HCT116 (cell line): ENCODE measurements at regions not wholly inside any gene's neighbourhood (a gene's known extent, or its start where the extent isn't known, plus 50 kb on each side); places are given as distances from the start of the nearest gene placed in this dataset.

Experiments used
- ATAC-seq: fragments of 200-7000 bp; cut with Tn5 transposase; 2 replicates; pipeline ENCODE4 v1.9.1; 2020; ENCODE audit warnings: mild to moderate bottlenecking, moderate library complexity
- BruUV-seq: library from RNA; stranded (reverse); fragments of 400-500 nt; replicated peaks from 2 replicates; lab custom pipeline; 2021; lab: Mats Ljungman, UMichigan
- CTCF ChIA-PET: fragments of 300-600 bp; sonication (Branson Sonifier 250); formaldehyde crosslinking; loops from one replicate; lab custom pipeline; 2021; ENCODE audit warnings: antibody characterized with exemption; lab: Charles Lee
- POLR2A ChIA-PET: fragments of 300-600, 350-600 bp; sonication (Branson Sonifier 250); formaldehyde crosslinking; loops from one replicate; lab custom pipeline; 2021; ENCODE audit warnings: antibody characterized with exemption; lab: Charles Lee
- RAD21 ChIA-PET, 2 experiments: fragments of 300-600 bp; sonication (Branson Sonifier 250); formaldehyde crosslinking; loops; one replicate each; lab custom pipeline; 2023; ENCODE audit warnings: low total read pairs in 2 of 2; ENCODE audit not compliant: uncharacterized antibody in 2 of 2, unreplicated experiment in 2 of 2, low non-redundant PET in 1 of 2; lab: Charles Lee
- DNase-seq: peaks from one replicate; pipeline ENCODE4 v3.0.0-alpha.2; 2010; ENCODE audit warnings: low read depth, low spot score
- H2AFZ ChIP-seq: fragments of 200-600 bp; shearing (Covaris generic), sonication (generic); 2 replicates; pipeline ENCODE4 v1.6.1; 2017; ENCODE audit warnings: low read depth, mixed run types, mixed read lengths, antibody characterized with exemption, low read length; ENCODE audit not compliant: poor library complexity, severe bottlenecking
- H3K27ac ChIP-seq: 2 replicates; pipeline ENCODE4 v1.5.1; 2012; ENCODE audit warnings: low read depth, low read length
- H3K27me3 ChIP-seq: fragments of 200-600 bp; sonication (generic); 2 replicates; pipeline ENCODE4 v1.6.1; 2016; ENCODE audit warnings: mixed run types, low read length, mixed read lengths; ENCODE audit not compliant: insufficient read depth
- H3K36me3 ChIP-seq, 2 experiments: fragments of 200-500 bp in 1 of 2; fragments of 200-600 bp in 1 of 2; sonication (Bioruptor generic) in 1 of 2; sonication (generic) in 1 of 2; 2 replicates each; pipeline versions ENCODE4 v1.5.1 to v1.6.1; 2014 to 2016; ENCODE audit warnings: low read length in 2 of 2, inconsistent platforms in 1 of 2, mixed read lengths in 1 of 2, mixed run types in 1 of 2; ENCODE audit not compliant: insufficient read depth in 2 of 2, control insufficient read depth in 1 of 2
- H3K4me1 ChIP-seq, 2 experiments: fragments of 200-600 bp in 1 of 2; sonication (generic) in 1 of 2; 2 replicates each; pipeline versions ENCODE4 v1.5.1 to v1.6.1; 2012 to 2017; ENCODE audit warnings: low read length in 2 of 2, inconsistent platforms in 1 of 2, mild to moderate bottlenecking in 1 of 2, mixed read lengths in 1 of 2, mixed run types in 1 of 2, moderate library complexity in 1 of 2; ENCODE audit not compliant: insufficient read depth in 2 of 2, control insufficient read depth in 1 of 2
- H3K4me2 ChIP-seq: fragments of 200-600 bp; sonication (generic); 2 replicates; pipeline ENCODE4 v1.6.1; 2017; ENCODE audit warnings: mixed run types, low read length, mixed read lengths
- H3K4me3 ChIP-seq, 2 experiments: fragments of 200-600 bp in 1 of 2; sonication (generic) in 1 of 2; replicated peaks in 1 of 2; 2 replicates each; pipeline ENCODE4 v1.5.1; 2011 to 2016; ENCODE audit warnings: low read length in 2 of 2, control low read depth in 1 of 2, low read depth in 1 of 2, mild to moderate bottlenecking in 1 of 2, mixed read lengths in 1 of 2, mixed run types in 1 of 2
- H3K79me2 ChIP-seq: fragments of 200-600 bp; sonication (generic); 2 replicates; pipeline ENCODE4 v1.6.1; 2017; ENCODE audit warnings: mild to moderate bottlenecking, mixed run types, low read length, moderate library complexity, mixed read lengths; ENCODE audit not compliant: insufficient read depth
- H3K9ac ChIP-seq: fragments of 200-600 bp; sonication (generic); 2 replicates; pipeline ENCODE4 v1.6.1; 2016; ENCODE audit warnings: low read length, mixed read lengths
- H3K9me2 ChIP-seq: fragments of 200-600 bp; sonication (generic), shearing (Covaris generic); 2 replicates; pipeline ENCODE4 v1.6.1; 2017; ENCODE audit warnings: mixed run types, mild to moderate bottlenecking, moderate library complexity; ENCODE audit not compliant: insufficient read depth
- H3K9me3 ChIP-seq, 2 experiments: fragments of 200-500 bp in 1 of 2; fragments of 200-600 bp in 1 of 2; sonication (Bioruptor generic) in 1 of 2; sonication (generic) in 1 of 2; 2 replicates each; pipeline ENCODE4 v1.6.1; 2014 to 2017; ENCODE audit warnings: low read length in 2 of 2, mixed read lengths in 2 of 2, inconsistent platforms in 1 of 2, low read depth in 1 of 2, mild to moderate bottlenecking in 1 of 2, mixed run types in 1 of 2, moderate library complexity in 1 of 2; ENCODE audit not compliant: control insufficient read depth in 1 of 2, insufficient read depth in 1 of 2
- H4K20me1 ChIP-seq: fragments of 200-600 bp; sonication (generic), shearing (Covaris generic); 2 replicates; pipeline ENCODE4 v1.6.1; 2017; ENCODE audit warnings: mixed run types, mild to moderate bottlenecking, moderate library complexity; ENCODE audit not compliant: insufficient read depth
- CBX3 ChIP-seq: IDR thresholded peaks from 2 replicates; pipeline ENCODE4 v1.6.1; 2012; ENCODE audit warnings: low read depth
- CEBPB ChIP-seq: IDR thresholded peaks from 2 replicates; pipeline ENCODE4 v1.6.1; 2012; ENCODE audit warnings: low read depth
- CTCF ChIP-seq, 3 experiments: fragments of 200-600 bp in 1 of 3; sonication (generic) in 1 of 3; IDR thresholded peaks in 2 of 3; conservative IDR thresholded peaks in 1 of 3; 2 replicates each; pipeline ENCODE4 v1.5.1; 2012 to 2017; ENCODE audit warnings: low read depth in 2 of 3, low read length in 2 of 3, antibody characterized with exemption in 1 of 3, borderline replicate concordance in 1 of 3, control low read depth in 1 of 3, mild to moderate bottlenecking in 1 of 3, mixed read lengths in 1 of 3, mixed run types in 1 of 3, moderate library complexity in 1 of 3; ENCODE audit not compliant: insufficient read depth in 1 of 3
- EGR1 ChIP-seq: IDR thresholded peaks from 2 replicates; pipeline ENCODE4 v1.6.1; 2012; ENCODE audit warnings: low read depth
- EZH2 ChIP-seq: fragments of 200-600 bp; sonication (generic); IDR thresholded peaks from 2 replicates; pipeline ENCODE4 v1.6.1; 2017; ENCODE audit warnings: antibody characterized with exemption, mixed run types
- EZH2phosphoT487 ChIP-seq: fragments of 200-600 bp; IDR thresholded peaks from 2 replicates; pipeline ENCODE4 v1.6.1; 2018; ENCODE audit warnings: antibody characterized with exemption, borderline replicate concordance
- FOSL1 ChIP-seq: IDR thresholded peaks from 2 replicates; pipeline ENCODE4 v1.6.1; 2012; ENCODE audit warnings: low read depth
- JUND ChIP-seq: IDR thresholded peaks from 2 replicates; pipeline ENCODE4 v1.6.1; 2012
- MAX ChIP-seq: IDR thresholded peaks from 2 replicates; pipeline ENCODE4 v1.6.1; 2012
- POLR2A ChIP-seq: IDR thresholded peaks from 2 replicates; pipeline ENCODE4 v1.7.0; 2011; ENCODE audit warnings: borderline replicate concordance; ENCODE audit not compliant: insufficient read depth, insufficient read length; ENCODE audit errors: extremely low read depth
- POLR2AphosphoS5 ChIP-seq: IDR thresholded peaks from 2 replicates; pipeline ENCODE4 v1.6.1; 2011; ENCODE audit warnings: mild to moderate bottlenecking, low read depth, low read length, moderate library complexity
- RAD21 ChIP-seq: IDR thresholded peaks from 2 replicates; pipeline ENCODE4 v1.6.1; 2012; ENCODE audit warnings: low read depth, mild to moderate bottlenecking
- REST ChIP-seq: IDR thresholded peaks from 2 replicates; pipeline ENCODE4 v1.6.1; 2012; ENCODE audit warnings: low read depth
- SIN3A ChIP-seq: IDR thresholded peaks from 2 replicates; pipeline ENCODE4 v1.6.1; 2012; ENCODE audit warnings: low read depth
- SP1 ChIP-seq: IDR thresholded peaks from 2 replicates; pipeline ENCODE4 v1.6.1; 2012; ENCODE audit warnings: low read depth
- TCF7L2 ChIP-seq: IDR thresholded peaks from 2 replicates; pipeline ENCODE4 v1.7.0; 2011; ENCODE audit warnings: borderline replicate concordance, inconsistent platforms; ENCODE audit not compliant: insufficient read depth, insufficient read length; ENCODE audit errors: extremely low read depth
- YY1 ChIP-seq: IDR thresholded peaks from 2 replicates; pipeline ENCODE4 v1.6.1; 2011; ENCODE audit warnings: low read length, low read depth, moderate library complexity, mild to moderate bottlenecking; ENCODE audit not compliant: insufficient replicate concordance; ENCODE audit errors: extremely low read depth
- ZBTB33 ChIP-seq: IDR thresholded peaks from 2 replicates; pipeline ENCODE4 v1.6.1; 2011; ENCODE audit warnings: mild to moderate bottlenecking, low read length, moderate library complexity; ENCODE audit not compliant: insufficient replicate concordance; ENCODE audit errors: extremely low read depth
- ZFX ChIP-seq: fragments of 450-650 bp; IDR thresholded peaks from 2 replicates; pipeline ENCODE4 v1.6.1; 2017
- ZNF274 ChIP-seq: fragments of 200-500 bp; sonication (Bioruptor generic); IDR thresholded peaks from 2 replicates; pipeline ENCODE4 v1.6.1; 2014; ENCODE audit warnings: mild to moderate bottlenecking, low read depth, low read length, inconsistent platforms
- intact Hi-C: fragments of 100-400 bp; cut with micrococcal nuclease; formaldehyde crosslinking; loops from 2 replicates; pipeline ENCODE4 v1.10.0; 2022

GRCh38 chr6:17226786-17227233 lies 54.4 kb upstream of the RBM24 start:
- Histone ChIP-seq H3K4me1 (no peaks in the 10 kb centered on the region), H2AFZ (peak overlapping the region; percentile 57), H3K4me2 (no peak overlapping the region), H3K9me3 (no peaks in the 10 kb centered on the region), H3K79me2 (no peaks in the 10 kb centered on the region), H3K4me3 (no peak overlapping the region), H3K9ac (no peak overlapping the region), H3K27me3 (no peaks in the 10 kb centered on the region), H3K36me3 (no peaks in the 10 kb centered on the region), H3K9me2 (no peaks in the 10 kb centered on the region), H4K20me1 (no peaks in the 10 kb centered on the region), H3K27ac (no peak overlapping the region)
- intact Hi-C loops, result no loop called here
- BruUV-seq, result no TSS peak
- ChIA-PET RAD21 (no interaction called here), CTCF (no interaction called here), POLR2A (no interaction called here)
- ATAC-seq (no peak), DNase-seq (no peak)
- TF ChIP-seq EZH2 (no peak), CEBPB (no peak), MAX (no peak), POLR2AphosphoS5 (no peak), YY1 (no peak), FOSL1 (no peak), CBX3 (no peak), SP1 (no peak), JUND (no peak), EGR1 (no peak), RAD21 (no peak), SIN3A (no peak), EZH2phosphoT487 (no peak), ZFX (no peak), CTCF (IDR thresholded peaks at IDR 0.05 in 2 of 3, conservative IDR thresholded peaks at IDR 0.05 in 1 of 3; ENCODE audit: borderline replicate concordance in 1 of 3, insufficient read depth in 1 of 3, low read depth in 2 of 3, low read length in 2 of 3) (no peak), ZNF274 (no peak), TCF7L2 (no peak), REST (no peak), ZBTB33 (no peak), POLR2A (no peak)
